ENCODE measurements at regions not wholly inside any gene's neighbourhood (a gene's known extent, or its start where the extent isn't known, plus 50 kb on each side); places are given as distances from the start of the nearest gene placed in this dataset.

- no peak for DNase-seq (ENCODE audit: low read depth in 3 of 3)
Measured at GRCh38 chr18:54769526-54770464, 58.5 kb upstream of the RAB27B start.

- DNase-seq (ENCODE audit: low read depth in 3 of 3): no peak
Measured at GRCh38 chr18:54772056-54772455, 56.2 kb upstream of the RAB27B start.

- no peak for DNase-seq (ENCODE audit: low read depth in 3 of 3)
Measured at GRCh38 chr18:54774423-54774822, 53.9 kb upstream of the RAB27B start.

GRCh38 chr18:54774981-54775665, 53.2 kb upstream of the RAB27B start:
- DNase-seq (ENCODE audit: low read depth in 3 of 3): no peak

GRCh38 chr18:54775686-54776085, 52.6 kb upstream of the RAB27B start:
- no peak for DNase-seq (ENCODE audit: low read depth in 3 of 3)

GRCh38 chr18:54776282-54776977, 51.8 kb upstream of the RAB27B start:
- DNase-seq (ENCODE audit: low read depth in 3 of 3): no peak

- no peak for DNase-seq (ENCODE audit: low read depth in 3 of 3)
Measured at GRCh38 chr18:54777118-54777791, 51.0 kb upstream of the RAB27B start.

GRCh38 chr18:54777989-54778388, 50.3 kb upstream of the RAB27B start:
- DNase-seq (ENCODE audit: low read depth in 3 of 3): no peak
